Suprapubic skin (tissue), 4 donors: ENCODE measurements at regions not wholly inside any gene's neighbourhood (a gene's known extent, or its start where the extent isn't known, plus 50 kb on each side); places are given as distances from the start of the nearest gene placed in this dataset.

ENCODE experiments used
- DNase-seq, 2 donors: peaks; one replicate each; pipeline ENCODE4 v3.0.0-alpha.2; 2019; ENCODE audit warnings: low spot score in 2 of 2
- H3K27ac ChIP-seq: fragments of 200-600 bp; sonication (generic); one replicate; pipeline ENCODE4 v1.5.1; 2019
- H3K27me3 ChIP-seq: fragments of 200-600 bp; sonication (generic); one replicate; pipeline ENCODE4 v1.5.1; 2019
- H3K36me3 ChIP-seq: fragments of 200-600 bp; sonication (generic); one replicate; pipeline ENCODE4 v1.5.1; 2019
- H3K4me1 ChIP-seq: fragments of 200-600 bp; sonication (generic); one replicate; pipeline ENCODE4 v1.5.1; 2019
- H3K4me3 ChIP-seq: fragments of 200-600 bp; sonication (generic); one replicate; pipeline ENCODE4 v1.5.1; 2019; ENCODE audit warnings: mild to moderate bottlenecking
- H3K9me3 ChIP-seq: fragments of 200-600 bp; sonication (generic); one replicate; pipeline ENCODE4 v1.5.1; 2019
- EP300 ChIP-seq: sonication (generic); formaldehyde crosslinking; IDR thresholded peaks from one replicate; pipeline ENCODE4 v1.6.1; 2017; ENCODE audit warnings: antibody characterized with exemption
- POLR2A ChIP-seq, 2 donors: fragments of 450-650 bp; IDR thresholded peaks; one replicate each; pipeline ENCODE4 v1.6.1; 2017; ENCODE audit warnings: antibody characterized with exemption in 2 of 2, mild to moderate bottlenecking in 2 of 2, moderate library complexity in 2 of 2
- POLR2AphosphoS5 ChIP-seq, 3 donors: sonication (generic); formaldehyde crosslinking; IDR thresholded peaks; one replicate each; pipeline ENCODE4 v1.6.1; 2017; ENCODE audit warnings: antibody characterized with exemption in 3 of 3
- WGBS: methylation state at CpG from one replicate; pipeline ENCODE4 v1.1.5; 2018; 5-methylcytosine and 5-hydroxymethylcytosine counted together
- TF ChIP-seq, protein P1 (sequence below), 2 donors: fragments of 200-600 bp in 1 of 2; fragments of 450-650 bp in 1 of 2; sonication (generic) in 1 of 2; IDR thresholded peaks; one replicate each; pipeline ENCODE4 v1.5.1; 2016 to 2019; ENCODE audit warnings: antibody characterized with exemption in 2 of 2, mild to moderate bottlenecking in 1 of 2, moderate library complexity in 1 of 2

DNA sequence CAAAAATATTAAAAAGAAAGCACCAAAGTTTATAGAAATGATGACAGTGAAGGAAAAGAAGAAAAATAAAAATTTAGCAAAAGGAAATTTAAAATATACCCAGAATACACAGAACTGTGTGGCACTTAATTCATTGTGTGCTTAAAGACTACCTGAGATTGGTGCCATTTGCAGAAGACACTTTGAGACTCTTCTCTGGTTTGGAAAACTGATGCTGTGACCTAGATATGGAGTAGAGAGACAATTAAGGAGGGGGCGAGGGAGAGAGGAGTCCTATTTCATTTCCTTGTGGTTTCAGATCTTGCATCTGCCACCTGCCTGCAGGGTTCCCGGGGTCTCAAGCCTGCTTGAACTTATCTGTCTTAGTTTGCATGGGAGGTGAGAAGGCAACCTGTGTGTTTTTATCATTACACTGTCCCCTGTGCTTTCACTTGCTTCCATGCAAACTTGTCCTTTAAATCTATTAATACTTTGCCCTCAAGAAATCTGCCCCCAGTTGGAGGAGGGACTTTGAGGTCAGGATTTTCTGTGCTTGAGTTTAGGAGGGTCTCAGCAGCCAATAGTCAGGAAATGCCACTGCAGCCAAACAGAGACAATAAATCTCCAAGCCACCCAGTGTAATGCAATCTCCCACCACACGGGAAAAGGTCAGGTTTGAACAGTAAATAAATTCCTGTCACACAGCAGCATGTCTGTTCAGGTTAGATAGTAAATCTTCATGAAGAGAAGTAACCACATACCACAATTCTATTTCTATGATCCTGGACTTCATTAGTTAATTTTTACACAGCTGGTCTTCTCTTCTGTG is 119.4 kb downstream of the CAND1 start:
- Histone ChIP-seq H3K27me3 (no peaks in the 10 kb centered on the region), H3K9me3 (no peaks in the 10 kb centered on the region), H3K36me3 (no peaks in the 10 kb centered on the region), H3K4me3 (no peak overlapping the region), H3K4me1 (no peaks in the 10 kb centered on the region), H3K27ac (no peak overlapping the region)
- WGBS, result 59% methylated on average over 3 of the region's 3 CpGs
- no peak for TF ChIP-seq POLR2A (IDR thresholded peaks at IDR 0.05)
- TF ChIP-seq, protein P1, sequence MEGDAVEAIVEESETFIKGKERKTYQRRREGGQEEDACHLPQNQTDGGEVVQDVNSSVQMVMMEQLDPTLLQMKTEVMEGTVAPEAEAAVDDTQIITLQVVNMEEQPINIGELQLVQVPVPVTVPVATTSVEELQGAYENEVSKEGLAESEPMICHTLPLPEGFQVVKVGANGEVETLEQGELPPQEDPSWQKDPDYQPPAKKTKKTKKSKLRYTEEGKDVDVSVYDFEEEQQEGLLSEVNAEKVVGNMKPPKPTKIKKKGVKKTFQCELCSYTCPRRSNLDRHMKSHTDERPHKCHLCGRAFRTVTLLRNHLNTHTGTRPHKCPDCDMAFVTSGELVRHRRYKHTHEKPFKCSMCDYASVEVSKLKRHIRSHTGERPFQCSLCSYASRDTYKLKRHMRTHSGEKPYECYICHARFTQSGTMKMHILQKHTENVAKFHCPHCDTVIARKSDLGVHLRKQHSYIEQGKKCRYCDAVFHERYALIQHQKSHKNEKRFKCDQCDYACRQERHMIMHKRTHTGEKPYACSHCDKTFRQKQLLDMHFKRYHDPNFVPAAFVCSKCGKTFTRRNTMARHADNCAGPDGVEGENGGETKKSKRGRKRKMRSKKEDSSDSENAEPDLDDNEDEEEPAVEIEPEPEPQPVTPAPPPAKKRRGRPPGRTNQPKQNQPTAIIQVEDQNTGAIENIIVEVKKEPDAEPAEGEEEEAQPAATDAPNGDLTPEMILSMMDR (IDR thresholded peaks at IDR 0.05), result peak in 1 of 2 donors; percentile 22
- DNase-seq, result no peak

DNA sequence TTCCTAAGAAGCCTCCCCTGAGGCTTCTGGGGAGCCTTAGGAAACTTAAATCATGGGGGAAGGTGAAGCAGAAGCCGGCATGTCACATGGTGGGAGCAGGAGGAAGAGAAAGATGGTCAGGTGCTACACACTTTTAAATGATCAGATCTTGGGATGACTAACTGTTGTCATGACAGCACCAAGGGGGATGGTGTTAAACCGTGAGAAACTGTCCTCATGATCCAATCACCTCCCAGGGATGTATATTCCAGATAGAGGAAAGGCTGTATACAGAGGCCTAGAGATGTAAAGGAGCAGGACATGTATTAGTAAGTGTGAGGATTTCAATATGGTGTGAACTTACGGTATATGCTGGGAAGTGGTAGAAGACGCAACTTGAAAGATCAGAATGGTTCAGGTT is 121.1 kb downstream of the CAND1 start:
- peaks cover 12% of the 10 kb centered on the region for H3K4me1 ChIP-seq
- no peak overlapping the region for H3K4me3 ChIP-seq
- H3K36me3 ChIP-seq, result no peaks in the 10 kb centered on the region
- H3K27ac ChIP-seq, result no peak overlapping the region
- H3K27me3 ChIP-seq, result no peaks in the 10 kb centered on the region
- 94% methylated on average over 4 of the region's 4 CpGs for WGBS
- no peaks in the 10 kb centered on the region for H3K9me3 ChIP-seq
- DNase-seq, result no peak
- TF ChIP-seq POLR2AphosphoS5 (IDR thresholded peaks at IDR 0.05) (no peak), POLR2A (IDR thresholded peaks at IDR 0.05) (no peak), EP300 (no peak)
- TF ChIP-seq, protein P1 (IDR thresholded peaks at IDR 0.05), result no peak

DNA sequence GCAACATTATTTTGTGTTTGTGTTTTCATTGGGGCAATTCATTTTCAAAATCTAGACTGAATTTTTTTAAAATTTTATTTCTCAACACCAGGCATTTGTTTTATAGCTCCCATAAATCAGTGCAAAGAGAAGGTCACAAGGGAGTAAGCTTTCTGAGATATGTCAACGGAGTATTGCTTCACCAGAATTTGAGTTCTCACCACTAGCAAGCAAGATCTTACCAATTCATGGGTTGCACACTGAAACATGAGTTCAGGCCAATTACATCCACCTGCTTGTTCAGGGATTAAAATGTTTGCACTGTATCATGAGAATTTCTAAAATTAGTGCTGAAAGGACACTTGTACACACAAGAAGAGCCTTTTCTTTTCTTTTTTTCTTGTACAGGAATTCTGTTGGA is 121.9 kb downstream of the CAND1 start:
- peaks cover 12% of the 10 kb centered on the region for H3K4me1 ChIP-seq
- H3K4me3 ChIP-seq, result no peak overlapping the region
- no peaks in the 10 kb centered on the region for H3K27me3 ChIP-seq
- H3K36me3 ChIP-seq, result no peaks in the 10 kb centered on the region
- TF ChIP-seq EP300 (no peak), POLR2A (IDR thresholded peaks at IDR 0.05) (no peak), POLR2AphosphoS5 (IDR thresholded peaks at IDR 0.05) (no peak)
- TF ChIP-seq, protein P1 (IDR thresholded peaks at IDR 0.05), result no peak
- H3K27ac ChIP-seq, result no peak overlapping the region
- 58% methylated on average over 1 of the region's 1 CpG for WGBS
- DNase-seq, result no peak
- no peaks in the 10 kb centered on the region for H3K9me3 ChIP-seq

DNA sequence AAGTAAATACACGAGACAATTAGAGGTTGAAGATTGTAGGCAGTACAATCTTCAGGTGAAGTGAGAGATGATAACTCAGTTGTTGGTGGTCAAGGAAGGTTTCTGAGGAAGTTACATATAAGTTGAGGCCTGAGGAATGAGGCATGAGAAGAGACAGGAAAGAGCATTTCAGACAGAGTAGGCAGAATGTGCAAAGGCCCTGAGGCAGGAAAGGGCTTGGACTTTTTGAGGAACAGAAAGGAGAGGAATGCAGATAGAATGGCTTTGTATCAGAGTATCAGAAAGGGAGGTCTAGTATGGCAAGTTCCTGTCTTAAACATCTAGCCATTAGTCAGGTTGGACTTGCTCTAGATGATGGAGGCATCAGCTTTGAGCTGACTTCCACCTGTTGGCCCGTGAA is 122.5 kb downstream of the CAND1 start:
- Histone ChIP-seq H3K9me3 (no peaks in the 10 kb centered on the region), H3K27me3 (no peaks in the 10 kb centered on the region), H3K36me3 (no peaks in the 10 kb centered on the region), H3K4me1 (peaks cover 12% of the 10 kb centered on the region), H3K27ac (no peak overlapping the region), H3K4me3 (no peak overlapping the region)
- no peak for TF ChIP-seq EP300
- TF ChIP-seq POLR2A (IDR thresholded peaks at IDR 0.05), result no peak
- TF ChIP-seq POLR2AphosphoS5 (IDR thresholded peaks at IDR 0.05), result no peak
- TF ChIP-seq, protein P1 (IDR thresholded peaks at IDR 0.05), result no peak
- WGBS, result 89% methylated on average over 2 of the region's 2 CpGs
- DNase-seq, result no peak

DNA sequence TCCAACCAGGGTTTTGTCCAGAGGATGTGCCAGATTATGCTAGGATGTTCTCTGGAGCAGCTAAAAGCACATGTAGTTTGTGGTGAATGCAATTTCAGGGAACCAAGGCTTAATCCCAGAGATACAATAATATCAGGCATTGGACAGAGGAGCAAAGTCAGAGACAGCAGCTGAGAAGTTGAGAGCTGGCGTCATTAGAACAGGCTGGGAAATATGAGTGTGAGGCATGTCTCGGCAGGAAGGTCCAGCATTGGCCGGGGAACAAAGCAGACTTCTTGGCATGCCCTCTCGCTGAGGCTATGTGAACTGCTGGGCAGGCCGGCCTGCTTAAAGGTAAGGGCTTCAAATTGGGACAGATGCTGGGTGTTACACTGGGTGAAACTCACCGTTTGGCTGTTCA is 125.4 kb downstream of the CAND1 start:
- Histone ChIP-seq H3K27me3 (no peaks in the 10 kb centered on the region), H3K4me1 (peaks cover 12% of the 10 kb centered on the region), H3K36me3 (no peaks in the 10 kb centered on the region), H3K9me3 (no peaks in the 10 kb centered on the region), H3K4me3 (no peak overlapping the region), H3K27ac (no peak overlapping the region)
- TF ChIP-seq, protein P1 (IDR thresholded peaks at IDR 0.05), result peak in 1 of 2 donors; percentile 31
- no peak for TF ChIP-seq POLR2A (IDR thresholded peaks at IDR 0.05)
- DNase-seq, result no peak
- WGBS, result 44% methylated on average over 6 of the region's 6 CpGs
